Gastroesophageal sphincter (tissue), 3 donors: ENCODE measurements at regions not wholly inside any gene's neighbourhood (a gene's known extent, or its start where the extent isn't known, plus 50 kb on each side); places are given as distances from the start of the nearest gene placed in this dataset.

Source experiments
- EP300 ChIP-seq: sonication (generic); formaldehyde crosslinking; IDR thresholded peaks from one replicate; pipeline ENCODE4 v1.6.1; 2017; ENCODE audit warnings: antibody characterized with exemption, mild to moderate bottlenecking
- POLR2A ChIP-seq, 2 donors: fragments of 450-650 bp; IDR thresholded peaks; one replicate each; pipeline ENCODE4 v1.6.1; 2017; ENCODE audit warnings: antibody characterized with exemption in 2 of 2, mild to moderate bottlenecking in 2 of 2, moderate library complexity in 1 of 2
- POLR2AphosphoS5 ChIP-seq: sonication (generic); formaldehyde crosslinking; IDR thresholded peaks from one replicate; pipeline ENCODE4 v1.6.1; 2017; ENCODE audit warnings: antibody characterized with exemption
- TF ChIP-seq, protein P1 (sequence below), 4 experiments: fragments of 200-600 bp in 2 of 4; fragments of 450-650 bp in 2 of 4; sonication (generic) in 1 of 4; IDR thresholded peaks; one replicate each; pipeline ENCODE4 v1.5.1; 2017 to 2019; ENCODE audit warnings: antibody characterized with exemption in 4 of 4, mild to moderate bottlenecking in 2 of 4, moderate library complexity in 2 of 4

- TF ChIP-seq, protein P1, sequence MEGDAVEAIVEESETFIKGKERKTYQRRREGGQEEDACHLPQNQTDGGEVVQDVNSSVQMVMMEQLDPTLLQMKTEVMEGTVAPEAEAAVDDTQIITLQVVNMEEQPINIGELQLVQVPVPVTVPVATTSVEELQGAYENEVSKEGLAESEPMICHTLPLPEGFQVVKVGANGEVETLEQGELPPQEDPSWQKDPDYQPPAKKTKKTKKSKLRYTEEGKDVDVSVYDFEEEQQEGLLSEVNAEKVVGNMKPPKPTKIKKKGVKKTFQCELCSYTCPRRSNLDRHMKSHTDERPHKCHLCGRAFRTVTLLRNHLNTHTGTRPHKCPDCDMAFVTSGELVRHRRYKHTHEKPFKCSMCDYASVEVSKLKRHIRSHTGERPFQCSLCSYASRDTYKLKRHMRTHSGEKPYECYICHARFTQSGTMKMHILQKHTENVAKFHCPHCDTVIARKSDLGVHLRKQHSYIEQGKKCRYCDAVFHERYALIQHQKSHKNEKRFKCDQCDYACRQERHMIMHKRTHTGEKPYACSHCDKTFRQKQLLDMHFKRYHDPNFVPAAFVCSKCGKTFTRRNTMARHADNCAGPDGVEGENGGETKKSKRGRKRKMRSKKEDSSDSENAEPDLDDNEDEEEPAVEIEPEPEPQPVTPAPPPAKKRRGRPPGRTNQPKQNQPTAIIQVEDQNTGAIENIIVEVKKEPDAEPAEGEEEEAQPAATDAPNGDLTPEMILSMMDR (IDR thresholded peaks at IDR 0.05): no peak
- no peak for TF ChIP-seq EP300
- no peak for TF ChIP-seq POLR2A (IDR thresholded peaks at IDR 0.05)
- no peak for TF ChIP-seq POLR2AphosphoS5
Measured at GRCh38 chr11:80700386-80700785, 1259.6 kb upstream of the TENM4 start.
